CD1c-positive myeloid dendritic cell (primary cell): ENCODE measurements at regions not wholly inside any gene's neighbourhood (a gene's known extent, or its start where the extent isn't known, plus 50 kb on each side); places are given as distances from the start of the nearest gene placed in this dataset.
A peak's percentile ranks its signal among the peaks of the same experiment; 100 is the strongest.
"Not testable (repeated sequence)": the region's sequence is repeated elsewhere in the genome, so short reads cannot be mapped to it uniquely, and the experiment has no call there.

Experiments
- DNase-seq: peaks from one replicate; pipeline ENCODE4 v3.0.0-alpha.2; 2016; ENCODE audit errors: extremely low spot score

- DNase-seq, result no peak
These were observed 177.5 kb downstream of the MTCL1 start for GRCh38 chr18:8882632-8883408.

- no peak for DNase-seq
These were observed 178.0 kb downstream of the MTCL1 start for GRCh38 chr18:8883409-8883668.

GRCh38 chr18:8887877-8888276 is 182.5 kb downstream of the MTCL1 start:
- DNase-seq, result not testable (repeated sequence)

GRCh38 chr18:8889489-8889888 is 184.1 kb downstream of the MTCL1 start:
- DNase-seq, result no peak

- DNase-seq, result not testable (repeated sequence)
These were observed 185.1 kb downstream of the MTCL1 start for GRCh38 chr18:8890503-8890902.

DNA sequence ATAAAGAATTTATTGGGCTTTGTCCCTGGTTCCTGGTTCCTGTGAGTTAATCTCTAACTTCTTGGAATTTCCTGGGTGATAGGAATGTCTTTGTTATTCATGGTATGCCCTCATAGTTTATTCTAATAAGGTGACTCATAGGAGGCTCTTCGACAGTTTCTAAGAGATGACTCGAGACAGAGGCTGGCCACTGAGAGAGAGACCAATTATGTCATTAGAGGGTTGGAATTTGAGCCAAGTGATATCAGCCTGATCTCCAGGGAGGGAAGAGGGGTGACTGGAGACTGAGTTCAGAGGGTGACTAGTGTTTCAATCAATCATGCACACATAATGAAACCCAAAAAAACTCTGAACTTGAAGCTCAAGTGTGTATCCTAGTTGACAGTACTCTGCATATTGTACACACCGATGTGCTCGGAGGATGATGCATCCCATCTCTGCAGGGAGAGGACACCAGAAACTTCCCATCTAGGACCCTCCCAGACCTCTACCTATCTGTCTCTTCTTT is 185.7 kb downstream of the MTCL1 start:
- DNase-seq, result peak; percentile 5

DNA sequence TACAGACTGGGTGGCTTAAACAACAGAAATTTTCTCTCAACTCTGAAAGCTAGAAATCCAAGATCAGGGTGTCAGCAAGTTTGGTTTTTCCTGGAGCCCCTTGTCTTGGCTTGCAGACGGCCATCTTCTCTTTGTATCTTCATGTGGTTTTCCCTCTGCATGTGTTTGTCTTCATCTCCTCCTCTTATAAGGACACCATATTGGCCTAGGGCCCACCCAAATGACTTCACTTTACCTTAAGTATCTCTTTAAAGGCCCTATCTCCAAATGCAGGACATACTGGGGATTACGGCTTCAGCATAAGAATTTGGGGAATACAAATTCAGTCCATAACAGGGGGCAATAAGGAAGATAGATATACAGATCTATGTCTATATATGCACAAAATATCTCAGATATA is 187.9 kb downstream of the MTCL1 start:
- no peak for DNase-seq

- no peak for DNase-seq
These were observed 188.4 kb downstream of the MTCL1 start for GRCh38 chr18:8893628-8894231.

- no peak for DNase-seq
These were observed 189.5 kb downstream of the MTCL1 start for GRCh38 chr18:8894823-8895222.

DNA sequence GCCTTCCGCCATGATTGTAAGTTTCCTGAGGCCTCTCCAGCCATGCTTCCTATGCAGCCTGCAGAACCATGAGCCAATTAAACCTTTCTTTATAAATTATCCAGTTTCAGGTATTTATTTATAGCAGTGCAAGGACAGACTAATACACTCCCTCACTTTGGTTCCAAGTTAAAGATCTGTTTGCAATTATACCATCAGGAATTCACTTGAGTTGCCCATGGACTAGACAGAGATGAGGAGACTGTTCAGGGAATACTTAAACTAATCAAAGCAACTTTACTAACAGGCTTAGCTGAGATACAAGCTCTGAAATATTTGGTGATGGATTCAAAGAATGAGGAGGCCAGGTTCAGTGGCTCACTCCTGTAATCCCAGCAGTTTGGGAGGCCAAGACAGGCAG is 190.0 kb downstream of the MTCL1 start:
- DNase-seq, result no peak

- DNase-seq, result no peak
These were observed 190.7 kb downstream of the MTCL1 start for GRCh38 chr18:8895987-8896619.

GRCh38 chr18:8899000-8899399 is 193.6 kb downstream of the MTCL1 start:
- no peak for DNase-seq

DNA sequence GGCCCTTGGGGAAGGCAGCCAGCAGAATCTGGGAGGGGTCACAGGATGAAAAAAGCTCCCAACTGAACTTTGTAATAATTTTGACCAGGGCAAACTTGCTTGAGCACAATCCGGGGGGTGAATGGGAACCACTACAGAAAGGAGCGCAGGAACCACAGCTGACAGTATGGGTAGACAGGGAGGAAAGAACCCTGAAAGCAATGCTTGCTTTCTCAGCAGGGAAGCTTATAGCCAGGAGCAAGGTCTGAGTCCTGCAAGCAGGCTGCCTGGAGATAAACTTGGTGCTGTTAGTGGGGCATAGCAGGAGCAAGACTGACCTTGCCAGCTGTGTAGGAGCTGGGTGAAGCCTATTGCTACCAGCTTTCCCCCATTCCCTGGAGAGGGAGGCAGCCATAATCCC is 195.2 kb downstream of the MTCL1 start:
- DNase-seq, result no peak

DNA sequence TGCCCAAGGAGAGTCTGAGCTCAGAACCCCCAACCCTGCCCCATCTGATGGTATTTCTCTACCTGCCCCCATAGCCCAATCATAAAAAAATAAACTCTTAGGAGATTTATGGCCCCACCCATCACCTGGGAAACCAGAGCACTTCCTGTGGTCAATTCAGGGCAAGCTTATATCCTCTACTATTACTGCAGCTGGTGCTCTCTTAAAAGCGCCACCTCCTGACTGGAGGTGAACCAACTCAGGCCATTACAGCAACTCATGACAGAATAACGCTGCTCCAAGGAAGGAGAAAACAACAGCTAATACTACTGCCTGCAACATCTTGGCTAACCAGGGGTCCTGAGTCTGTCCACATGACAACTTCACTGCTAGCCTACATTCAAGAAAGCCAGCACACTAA is 195.7 kb downstream of the MTCL1 start:
- no peak for DNase-seq

DNA sequence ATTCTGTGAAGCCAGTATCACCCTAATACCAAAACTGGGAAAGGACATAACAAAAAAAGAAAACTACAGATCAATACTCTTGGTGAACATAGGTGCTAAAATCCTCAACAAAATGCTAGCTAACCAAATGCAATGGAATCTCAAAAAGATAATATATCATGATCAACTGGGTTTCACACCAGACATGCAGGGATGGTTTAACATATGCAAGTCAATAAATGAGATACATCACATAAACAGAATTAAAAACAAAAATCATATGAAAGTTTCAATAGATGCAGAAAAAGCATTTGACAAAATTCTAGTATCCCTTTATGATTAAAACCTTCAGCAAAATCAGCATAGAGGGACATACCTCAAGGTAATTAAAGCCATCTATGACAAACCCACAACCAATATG is 198.2 kb upstream of the NDUFV2 start:
- no peak for DNase-seq

DNA sequence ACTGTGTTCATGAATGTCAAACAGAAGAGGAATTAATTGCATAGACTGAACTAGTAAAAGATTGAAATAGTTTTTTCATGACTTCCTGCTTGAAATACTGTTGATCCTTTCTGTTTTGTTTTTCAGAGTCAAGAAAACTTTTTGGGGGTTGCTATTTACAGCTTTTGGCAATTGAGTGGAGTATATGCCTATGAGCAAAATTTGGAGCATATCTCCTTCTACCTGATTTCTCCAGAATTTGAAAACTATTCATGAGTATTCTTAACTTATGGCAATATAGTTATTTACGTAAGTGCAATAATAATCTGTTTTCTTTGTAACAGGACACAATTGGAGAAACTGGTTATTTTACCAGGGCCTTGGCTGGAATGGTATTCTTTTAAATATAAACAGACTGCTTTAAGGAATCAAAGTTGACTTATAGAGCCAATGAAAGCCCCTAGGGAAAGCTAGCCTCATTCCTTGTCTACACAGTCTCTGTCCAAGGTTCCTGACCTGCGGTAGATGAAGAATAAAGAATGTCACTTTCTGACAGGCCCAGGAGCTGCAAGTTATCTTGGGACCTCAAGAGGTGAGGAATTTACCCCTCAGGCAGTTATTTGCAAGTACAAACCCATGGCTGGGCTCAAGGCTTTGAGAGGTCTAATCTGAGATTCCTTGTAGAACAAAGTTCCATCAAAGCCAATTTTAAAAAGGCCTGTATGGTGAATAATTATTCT is 193.5 kb upstream of the NDUFV2 start:
- no peak for DNase-seq

- no peak for DNase-seq
These were observed 192.2 kb upstream of the NDUFV2 start for GRCh38 chr18:8910186-8910822.

GRCh38 chr18:8910843-8911242 is 191.7 kb upstream of the NDUFV2 start:
- DNase-seq, result no peak

- DNase-seq, result no peak
These were observed 190.8 kb upstream of the NDUFV2 start for GRCh38 chr18:8911408-8912340.

GRCh38 chr18:8912348-8913326 is 189.9 kb upstream of the NDUFV2 start:
- no peak for DNase-seq
